Mesenchymal stem cell (in vitro differentiated cells and primary cell): ENCODE measurements at regions not wholly inside any gene's neighbourhood (a gene's known extent, or its start where the extent isn't known, plus 50 kb on each side); places are given as distances from the start of the nearest gene placed in this dataset.

Experiments
- DNase-seq: peaks from one replicate; pipeline ENCODE4 v3.0.0-alpha.2; 2013
- H2AFZ ChIP-seq: one replicate; pipeline ENCODE4 v1.6.1; 2013; ENCODE audit warnings: low read depth, mild to moderate bottlenecking, control low read depth, inconsistent platforms, low read length, moderate library complexity
- H2AK5ac ChIP-seq: 2 replicates; pipeline ENCODE4 v1.6.1; 2013; ENCODE audit warnings: low read length, moderate library complexity, mild to moderate bottlenecking, inconsistent platforms; ENCODE audit not compliant: severe bottlenecking
- H2BK120ac ChIP-seq: one replicate; pipeline ENCODE4 v1.6.1; 2013; ENCODE audit warnings: low read depth, mild to moderate bottlenecking, inconsistent platforms, low read length, moderate library complexity
- H2BK12ac ChIP-seq, 2 experiments: one replicate each; pipeline ENCODE4 v1.6.1; 2013; ENCODE audit warnings: inconsistent platforms in 2 of 2, low read length in 2 of 2, mild to moderate bottlenecking in 2 of 2, moderate library complexity in 2 of 2, control low read depth in 1 of 2
- H2BK15ac ChIP-seq: one replicate; pipeline ENCODE4 v1.6.1; 2013; ENCODE audit warnings: mild to moderate bottlenecking, low read depth, inconsistent platforms; ENCODE audit not compliant: poor library complexity, severe bottlenecking
- H2BK5ac ChIP-seq: 2 replicates; pipeline ENCODE4 v1.6.1; 2013; ENCODE audit warnings: low read depth, mild to moderate bottlenecking, low read length, control low read depth, inconsistent platforms; ENCODE audit not compliant: poor library complexity, severe bottlenecking
- H3K14ac ChIP-seq, 2 experiments: one replicate each; pipeline ENCODE4 v1.6.1; 2013; ENCODE audit warnings: inconsistent platforms in 2 of 2, low read length in 2 of 2, control low read depth in 1 of 2, mild to moderate bottlenecking in 1 of 2, moderate library complexity in 1 of 2
- H3K18ac ChIP-seq, 2 experiments: one replicate each; pipeline ENCODE4 v1.6.1; 2013; ENCODE audit warnings: inconsistent platforms in 2 of 2, low read length in 2 of 2, control low read depth in 1 of 2, low read depth in 1 of 2, mild to moderate bottlenecking in 1 of 2
- H3K23ac ChIP-seq, 2 experiments: one replicate each; pipeline ENCODE4 v1.6.1; 2013; ENCODE audit warnings: inconsistent platforms in 2 of 2, low read length in 2 of 2, mild to moderate bottlenecking in 2 of 2, moderate library complexity in 2 of 2, control low read depth in 1 of 2
- H3K27ac ChIP-seq: 2 replicates; pipeline ENCODE4 v1.5.1; 2013; ENCODE audit warnings: mild to moderate bottlenecking, moderate library complexity, low read length, control low read depth, inconsistent platforms; ENCODE audit not compliant: poor library complexity, severe bottlenecking
- H3K27me3 ChIP-seq, 2 experiments: 2 replicates each; pipeline versions ENCODE4 v1.6.1 to v1.7.0; 2013; ENCODE audit warnings: low read length in 2 of 2, mild to moderate bottlenecking in 2 of 2, moderate library complexity in 2 of 2, control low read depth in 1 of 2, inconsistent platforms in 1 of 2; ENCODE audit not compliant: control insufficient read depth in 1 of 2, insufficient read depth in 1 of 2
- H3K36me3 ChIP-seq, 2 experiments: 2 replicates each; pipeline versions ENCODE4 v1.6.1 to v1.7.0; 2013; ENCODE audit warnings: low read length in 2 of 2, control low read depth in 1 of 2, inconsistent platforms in 1 of 2, low read depth in 1 of 2, mild to moderate bottlenecking in 1 of 2; ENCODE audit not compliant: insufficient read depth in 2 of 2, control insufficient read depth in 1 of 2
- H3K4ac ChIP-seq, 2 experiments: one replicate each; pipeline ENCODE4 v1.6.1; 2013; ENCODE audit warnings: inconsistent platforms in 2 of 2, low read length in 2 of 2, mild to moderate bottlenecking in 2 of 2, moderate library complexity in 2 of 2, control low read depth in 1 of 2, low read depth in 1 of 2
- H3K4me1 ChIP-seq: 2 replicates; pipeline ENCODE4 v1.6.1; 2013; ENCODE audit warnings: low read depth, low read length, control low read depth; ENCODE audit not compliant: control insufficient read depth, insufficient read depth
- H3K4me2 ChIP-seq: 2 replicates; pipeline ENCODE4 v1.6.1; 2013; ENCODE audit warnings: low read length, mild to moderate bottlenecking, inconsistent platforms; ENCODE audit not compliant: poor library complexity, severe bottlenecking
- H3K4me3 ChIP-seq, 2 experiments: 2 replicates each; pipeline versions ENCODE4 v1.5.1 to v1.7.0; 2013; ENCODE audit warnings: low read length in 2 of 2, mild to moderate bottlenecking in 2 of 2, control low read depth in 1 of 2, low read depth in 1 of 2; ENCODE audit not compliant: insufficient read depth in 1 of 2
- H3K79me1 ChIP-seq: replicated peaks from 2 replicates; pipeline ENCODE4 v1.6.1; 2013; ENCODE audit warnings: mild to moderate bottlenecking, control low read depth, low read length, inconsistent platforms; ENCODE audit not compliant: poor library complexity, severe bottlenecking
- H3K9ac ChIP-seq: 2 replicates; pipeline ENCODE4 v1.7.0; 2013; ENCODE audit warnings: mild to moderate bottlenecking, low read length, moderate library complexity
- H3K9me3 ChIP-seq: 2 replicates; pipeline ENCODE4 v1.7.0; 2013; ENCODE audit warnings: mild to moderate bottlenecking, low read length; ENCODE audit not compliant: control insufficient read depth
- H4K8ac ChIP-seq: one replicate; pipeline ENCODE4 v1.6.1; 2013; ENCODE audit warnings: inconsistent platforms, mild to moderate bottlenecking, low read length, moderate library complexity
- H4K91ac ChIP-seq: one replicate; pipeline ENCODE4 v1.6.1; 2013; ENCODE audit warnings: mild to moderate bottlenecking, low read length, inconsistent platforms
- WGBS: methylation state at CpG from one replicate; pipeline ENCODE4 v1.1.7; 2013; ENCODE audit warnings: mixed read lengths; 5-methylcytosine and 5-hydroxymethylcytosine counted together

DNA sequence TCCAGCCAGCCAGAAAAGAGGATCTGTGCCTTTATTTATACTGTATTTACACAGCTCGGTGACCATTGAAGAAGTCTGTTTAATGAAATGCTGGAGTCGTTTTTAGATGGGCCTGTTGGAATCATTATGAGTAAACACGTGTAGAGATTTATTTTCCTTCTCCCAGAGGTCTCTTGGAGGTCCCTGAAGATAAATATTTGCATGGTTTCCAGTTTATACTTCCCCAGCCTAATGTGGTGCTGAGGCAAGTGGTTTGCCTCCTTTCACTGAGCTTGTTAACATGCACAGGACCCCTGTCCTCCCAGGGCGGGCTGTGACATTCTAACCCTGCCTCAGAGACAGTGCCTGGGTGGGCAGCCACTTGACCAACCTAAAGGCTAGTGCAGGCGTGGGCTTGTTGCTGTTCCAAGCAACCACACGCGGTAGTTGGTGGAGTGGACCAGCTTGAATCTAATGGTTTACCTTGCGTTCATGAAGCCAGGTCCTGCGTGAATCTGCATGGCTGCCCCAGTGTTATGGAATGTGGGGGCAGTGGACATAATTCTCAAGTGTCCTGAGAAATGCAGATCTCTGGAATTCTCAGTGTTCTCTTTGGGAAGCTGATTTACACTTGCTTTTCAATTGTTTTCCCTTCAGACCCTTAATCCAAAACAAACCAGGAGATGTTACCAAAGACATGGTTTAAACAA lies 130.2 kb upstream of the DLX2 start:
- Histone ChIP-seq H3K9me3 (no peaks in the 10 kb centered on the region), H3K79me1 (no peaks in the 10 kb centered on the region), H2AK5ac (no peak overlapping the region), H3K4me3 (no peak overlapping the region), H3K4ac (no peak overlapping the region), H3K27me3 (peaks cover 16 to 42% of the 10 kb centered on the region in 2 experiments), H3K4me2 (no peak overlapping the region), H4K8ac (no peak overlapping the region), H2BK15ac (no peak overlapping the region), H3K23ac (no peak overlapping the region), H3K18ac (peak overlapping the region in 1 of 2 experiments; percentile 61), H3K9ac (no peak overlapping the region), H3K36me3 (no peaks in the 10 kb centered on the region), H4K91ac (no peak overlapping the region), H2BK120ac (no peak overlapping the region), H3K4me1 (peaks cover 17% of the 10 kb centered on the region), H2BK12ac (peak overlapping the region in 1 of 2 experiments; percentile 73), H2BK5ac (no peak overlapping the region), H3K27ac (no peak overlapping the region), H3K14ac (no peak overlapping the region), H2AFZ (no peak overlapping the region)
- 59% methylated on average over 9 of the region's 9 CpGs for WGBS
- peak; percentile 71 for DNase-seq

DNA sequence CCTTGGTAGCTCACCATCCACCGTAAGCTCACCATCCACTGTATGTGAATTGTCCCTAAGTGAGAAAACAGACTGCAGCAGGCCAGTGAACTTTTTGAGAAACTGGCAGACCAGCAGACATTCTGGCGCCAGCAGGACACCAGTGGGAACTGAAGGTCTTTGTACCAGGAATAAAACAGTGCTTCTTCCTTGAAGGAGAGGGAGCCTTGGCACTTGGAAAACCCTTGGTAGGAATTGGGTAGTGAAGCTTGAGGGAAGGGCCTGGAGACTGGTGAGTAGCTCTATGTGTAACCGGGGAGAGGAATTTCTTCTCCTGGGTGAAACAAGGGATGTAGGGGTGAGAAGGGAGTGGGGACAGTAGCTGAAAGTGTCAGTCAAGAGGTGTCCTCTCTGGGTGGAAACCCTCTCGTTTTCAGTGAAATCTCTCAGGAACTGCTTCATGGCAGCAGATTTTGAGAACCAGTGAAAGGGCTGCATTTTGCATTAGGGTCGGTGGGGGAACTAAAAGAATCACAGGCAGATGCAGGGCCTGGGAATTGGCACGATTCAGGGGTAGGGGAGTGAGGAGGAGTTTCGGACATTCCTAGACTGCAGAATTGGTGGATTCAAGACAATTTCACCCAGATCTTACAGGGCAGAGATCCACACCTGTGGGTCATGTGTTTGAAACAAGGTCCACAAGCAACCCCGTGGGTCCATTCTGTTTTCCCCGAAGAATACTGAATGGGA lies 131.5 kb upstream of the DLX2 start:
- Histone ChIP-seq H3K27ac (no peak overlapping the region), H3K4ac (peak overlapping the region; percentile 17 to 43), H2AFZ (no peak overlapping the region), H2AK5ac (no peak overlapping the region), H3K9ac (no peak overlapping the region), H4K91ac (peak overlapping the region; percentile 65), H2BK5ac (no peak overlapping the region), H3K36me3 (no peaks in the 10 kb centered on the region), H3K4me2 (peak overlapping the region; percentile 98), H3K4me1 (peaks cover 17% of the 10 kb centered on the region), H3K9me3 (no peaks in the 10 kb centered on the region), H3K14ac (no peak overlapping the region), H2BK12ac (peak overlapping the region in 1 of 2 experiments; percentile 74), H2BK15ac (no peak overlapping the region), H2BK120ac (no peak overlapping the region), H3K23ac (peak overlapping the region in 1 of 2 experiments; percentile 78), H3K4me3 (peak overlapping the region; percentile 47 to 77), H3K27me3 (peaks cover 16 to 41% of the 10 kb centered on the region in 2 experiments), H3K18ac (peak overlapping the region; percentile 78 to 85), H3K79me1 (no peaks in the 10 kb centered on the region), H4K8ac (peak overlapping the region; percentile 69)
- no peak for DNase-seq
- 51% methylated on average over 9 of the region's 9 CpGs for WGBS

DNA sequence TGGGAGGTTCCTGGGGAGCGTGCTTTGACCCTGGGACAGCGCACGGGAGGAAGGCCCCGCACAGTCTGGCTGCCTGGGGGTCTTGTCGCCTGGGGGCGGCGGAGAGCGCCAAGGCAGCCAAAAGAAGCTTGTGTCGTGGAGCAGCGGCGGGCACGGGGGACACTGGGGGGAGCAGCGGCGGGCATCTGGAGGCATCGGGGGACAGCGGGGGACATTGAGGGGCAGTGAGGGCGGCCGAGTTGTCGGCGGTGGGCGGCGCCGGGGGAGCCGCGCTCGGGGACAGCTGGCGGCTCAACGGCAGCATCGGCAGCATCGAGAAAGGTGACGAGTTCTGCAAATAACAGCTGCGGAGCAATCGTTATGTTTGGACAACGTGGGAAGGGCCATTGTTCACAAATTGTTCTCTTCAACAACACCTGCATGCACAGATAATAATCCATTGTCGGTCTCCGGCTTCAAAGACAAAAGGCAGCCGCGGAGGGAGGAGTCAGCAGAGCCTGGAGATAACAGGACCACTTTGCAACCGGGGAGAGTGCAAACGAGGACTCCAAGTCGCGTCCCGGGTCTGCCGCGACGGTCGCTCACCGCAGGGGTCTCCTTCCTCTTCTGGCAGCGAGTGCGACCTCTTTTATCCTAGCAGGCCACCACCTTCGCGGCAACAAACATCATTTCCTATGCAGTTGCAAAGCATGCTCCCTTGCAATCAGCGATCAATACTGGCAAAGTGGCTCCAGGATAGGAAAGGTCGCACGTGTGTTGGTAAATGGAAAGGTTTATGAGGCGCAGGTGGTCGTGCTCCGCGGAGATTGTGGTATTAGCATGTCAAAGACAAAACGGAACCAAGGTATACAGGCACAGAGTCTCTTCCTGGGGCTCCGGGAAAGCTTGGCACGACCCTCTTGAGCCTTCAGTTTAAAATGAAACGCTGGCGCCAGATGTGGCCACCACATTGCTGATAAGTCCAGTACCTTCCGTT lies 132.3 kb upstream of the DLX2 start:
- peaks cover 16 to 41% of the 10 kb centered on the region in 2 experiments for H3K27me3 ChIP-seq
- peaks cover 17% of the 10 kb centered on the region for H3K4me1 ChIP-seq
- no peaks in the 10 kb centered on the region for H3K36me3 ChIP-seq
- H2BK120ac ChIP-seq: no peak overlapping the region
- no peak overlapping the region for H2AK5ac ChIP-seq
- no peaks in the 10 kb centered on the region for H3K79me1 ChIP-seq
- H3K4me3 ChIP-seq: peak overlapping the region; percentile 47 to 77
- H3K9me3 ChIP-seq: no peaks in the 10 kb centered on the region
- H3K27ac ChIP-seq: no peak overlapping the region
- H2BK5ac ChIP-seq: no peak overlapping the region
- H2BK12ac ChIP-seq: peak overlapping the region in 1 of 2 experiments; percentile 74
- DNase-seq: no peak
- peak overlapping the region; percentile 1 for H3K9ac ChIP-seq
- H2AFZ ChIP-seq: peak overlapping the region; percentile 51
- peak overlapping the region in 1 of 2 experiments; percentile 78 for H3K23ac ChIP-seq
- H3K4ac ChIP-seq: peak overlapping the region; percentile 17 to 53
- H2BK15ac ChIP-seq: no peak overlapping the region
- H3K4me2 ChIP-seq: peak overlapping the region; percentile 98
- 3% methylated on average over 50 of the region's 65 CpGs for WGBS
- H3K14ac ChIP-seq: no peak overlapping the region
- peak overlapping the region; percentile 78 to 85 for H3K18ac ChIP-seq
- peak overlapping the region; percentile 65 for H4K91ac ChIP-seq
- peak overlapping the region; percentile 69 for H4K8ac ChIP-seq
